Brain microvascular endothelial cell (primary cell): ENCODE measurements at regions not wholly inside any gene's neighbourhood (a gene's known extent, or its start where the extent isn't known, plus 50 kb on each side); places are given as distances from the start of the nearest gene placed in this dataset.

Source experiments
- DNase-seq: peaks from one replicate; pipeline ENCODE4 v3.0.0-alpha.2; 2020
- H3K27ac ChIP-seq: fragments of 250-450 bp; sonication (Bioruptor Pico); 2 replicates; pipeline ENCODE4 v1.5.1; 2020; ENCODE audit warnings: mild to moderate bottlenecking, moderate library complexity
- H3K27me3 ChIP-seq: fragments of 250-450 bp; sonication (Bioruptor Pico); replicated peaks from 2 replicates; pipeline ENCODE4 v1.5.1; 2020; ENCODE audit warnings: mild to moderate bottlenecking
- H3K36me3 ChIP-seq: fragments of 250-450 bp; sonication (Bioruptor Pico); replicated peaks from 2 replicates; pipeline ENCODE4 v1.5.1; 2020; ENCODE audit warnings: mild to moderate bottlenecking
- H3K4me3 ChIP-seq: 2 replicates; pipeline ENCODE4 v1.5.1; 2011; ENCODE audit warnings: low read depth, mild to moderate bottlenecking, control low read depth, low read length, moderate library complexity
- in situ Hi-C: cut with HindIII; loops from 2 replicates; pipeline ENCODE4 v1.10.0; 2017; ENCODE audit warnings: low sequenced_read_pairs, low pct_ligation_motif_present
- TF ChIP-seq, protein P1 (sequence below): IDR thresholded peaks from 2 replicates; pipeline ENCODE4 v1.5.1; 2011; ENCODE audit warnings: low read depth, mild to moderate bottlenecking, moderate library complexity, low read length, control low read depth, inconsistent platforms; ENCODE audit errors: missing control alignments

DNA sequence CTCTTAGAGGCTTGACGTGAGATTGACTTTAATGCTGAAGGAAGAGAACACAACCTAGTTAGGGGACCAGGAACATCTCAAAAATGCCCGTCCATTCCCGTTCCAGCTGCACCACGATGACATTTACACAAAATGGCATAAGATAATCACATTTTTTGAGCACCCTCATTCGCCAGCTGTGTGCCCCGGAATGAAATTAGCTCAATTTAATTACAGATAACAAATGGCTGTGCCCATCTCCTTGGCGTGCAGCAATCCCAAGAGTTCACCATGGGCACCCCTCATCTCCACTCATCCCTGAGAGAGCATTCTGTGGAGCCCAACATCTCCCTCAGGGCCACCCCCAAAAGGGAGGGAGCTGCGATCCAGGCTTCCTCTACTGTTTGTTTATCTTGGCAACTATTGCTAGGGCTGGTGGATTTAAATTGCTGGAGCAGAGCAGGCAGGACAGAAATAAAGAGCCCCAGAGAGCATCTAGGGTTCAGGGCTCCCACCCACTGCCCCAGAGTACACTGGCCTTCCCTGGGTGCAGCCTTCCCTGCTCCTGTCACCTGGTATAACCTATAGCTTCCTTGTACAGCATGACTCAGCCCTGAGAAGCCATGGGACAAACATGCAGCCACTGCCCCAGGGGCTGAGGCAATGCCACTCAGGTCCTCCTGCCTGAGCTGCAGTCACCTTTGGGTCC, 263.5 kb downstream of the ZEB1 start:
- DNase-seq: peak; percentile 23
- in situ Hi-C loops: no loop called here
- TF ChIP-seq, protein P1, sequence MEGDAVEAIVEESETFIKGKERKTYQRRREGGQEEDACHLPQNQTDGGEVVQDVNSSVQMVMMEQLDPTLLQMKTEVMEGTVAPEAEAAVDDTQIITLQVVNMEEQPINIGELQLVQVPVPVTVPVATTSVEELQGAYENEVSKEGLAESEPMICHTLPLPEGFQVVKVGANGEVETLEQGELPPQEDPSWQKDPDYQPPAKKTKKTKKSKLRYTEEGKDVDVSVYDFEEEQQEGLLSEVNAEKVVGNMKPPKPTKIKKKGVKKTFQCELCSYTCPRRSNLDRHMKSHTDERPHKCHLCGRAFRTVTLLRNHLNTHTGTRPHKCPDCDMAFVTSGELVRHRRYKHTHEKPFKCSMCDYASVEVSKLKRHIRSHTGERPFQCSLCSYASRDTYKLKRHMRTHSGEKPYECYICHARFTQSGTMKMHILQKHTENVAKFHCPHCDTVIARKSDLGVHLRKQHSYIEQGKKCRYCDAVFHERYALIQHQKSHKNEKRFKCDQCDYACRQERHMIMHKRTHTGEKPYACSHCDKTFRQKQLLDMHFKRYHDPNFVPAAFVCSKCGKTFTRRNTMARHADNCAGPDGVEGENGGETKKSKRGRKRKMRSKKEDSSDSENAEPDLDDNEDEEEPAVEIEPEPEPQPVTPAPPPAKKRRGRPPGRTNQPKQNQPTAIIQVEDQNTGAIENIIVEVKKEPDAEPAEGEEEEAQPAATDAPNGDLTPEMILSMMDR: no peak
- Histone ChIP-seq H3K4me3 (no peak overlapping the region), H3K36me3 (no peaks in the 10 kb centered on the region), H3K27me3 (no peaks in the 10 kb centered on the region), H3K27ac (no peak overlapping the region)

DNA sequence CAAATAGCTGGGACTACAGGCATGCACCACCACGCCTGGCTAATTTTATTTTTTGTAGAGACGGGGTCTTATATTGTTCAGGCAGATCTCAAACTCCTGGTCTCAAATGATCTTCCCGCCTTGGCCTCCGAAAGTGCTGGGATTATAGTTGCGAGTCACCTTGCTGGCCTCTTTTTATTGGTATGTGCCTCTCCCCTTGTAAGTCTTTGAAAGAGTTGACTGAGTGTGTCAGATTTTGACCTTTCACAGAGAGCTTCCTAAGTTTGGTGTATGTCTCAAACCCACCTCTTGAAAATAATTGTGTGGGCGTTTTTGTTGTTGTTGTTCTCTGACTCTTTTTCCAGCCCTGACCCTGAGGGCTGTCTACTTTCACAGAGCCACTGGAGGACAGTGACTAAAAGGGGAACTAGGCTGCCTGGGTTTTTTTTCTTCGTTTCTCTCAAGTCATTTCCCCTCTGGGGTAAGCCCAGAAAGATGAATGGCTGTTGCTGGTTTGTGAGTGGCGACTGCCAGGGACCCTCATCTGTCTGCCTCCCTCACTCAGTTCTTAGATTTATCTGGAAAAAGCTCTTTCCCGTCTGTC, 262.8 kb downstream of the ZEB1 start:
- no peak for DNase-seq
- Histone ChIP-seq H3K36me3 (no peaks in the 10 kb centered on the region), H3K27ac (no peak overlapping the region), H3K4me3 (no peak overlapping the region), H3K27me3 (no peaks in the 10 kb centered on the region)
- in situ Hi-C loops: no loop called here
- TF ChIP-seq, protein P1: no peak

DNA sequence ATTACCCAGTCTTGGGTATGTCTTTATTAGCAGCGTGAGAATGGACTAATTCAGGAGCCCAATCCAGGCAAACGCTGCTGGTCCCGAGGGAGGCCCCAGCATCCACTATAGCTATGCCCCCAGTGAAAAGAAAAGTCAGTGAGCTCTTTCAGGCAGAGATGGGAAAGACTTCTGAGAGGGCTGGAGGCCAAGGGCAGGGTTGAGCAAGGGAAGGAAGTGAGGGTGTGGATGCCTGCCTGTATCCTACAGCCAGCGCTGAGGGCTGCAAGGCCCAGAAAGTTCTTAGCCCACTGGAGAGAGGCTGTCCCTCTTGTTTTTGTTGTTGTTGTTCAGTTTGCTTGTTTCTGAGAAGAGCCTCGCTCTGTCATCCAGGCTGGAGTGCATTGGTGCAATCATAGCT, 261.6 kb downstream of the ZEB1 start:
- DNase-seq: no peak
- in situ Hi-C loops: no loop called here
- TF ChIP-seq, protein P1: no peak
- H3K4me3 ChIP-seq: no peak overlapping the region
- no peaks in the 10 kb centered on the region for H3K36me3 ChIP-seq
- H3K27ac ChIP-seq: no peak overlapping the region
- H3K27me3 ChIP-seq: no peaks in the 10 kb centered on the region
